HG03064 (cell line): ENCODE measurements at regions not wholly inside any gene's neighbourhood (a gene's known extent, or its start where the extent isn't known, plus 50 kb on each side); places are given as distances from the start of the nearest gene placed in this dataset.
"Not testable (repeated sequence)": the region's sequence is repeated elsewhere in the genome, so short reads cannot be mapped to it uniquely, and the experiment has no call there.

Source experiments
- ATAC-seq: cut with Tn5 transposase; IDR thresholded peaks from one replicate; pipeline ENCODE4 v1.9.1; 2021; ENCODE audit warnings: low read depth; ENCODE audit not compliant: unreplicated experiment

DNA sequence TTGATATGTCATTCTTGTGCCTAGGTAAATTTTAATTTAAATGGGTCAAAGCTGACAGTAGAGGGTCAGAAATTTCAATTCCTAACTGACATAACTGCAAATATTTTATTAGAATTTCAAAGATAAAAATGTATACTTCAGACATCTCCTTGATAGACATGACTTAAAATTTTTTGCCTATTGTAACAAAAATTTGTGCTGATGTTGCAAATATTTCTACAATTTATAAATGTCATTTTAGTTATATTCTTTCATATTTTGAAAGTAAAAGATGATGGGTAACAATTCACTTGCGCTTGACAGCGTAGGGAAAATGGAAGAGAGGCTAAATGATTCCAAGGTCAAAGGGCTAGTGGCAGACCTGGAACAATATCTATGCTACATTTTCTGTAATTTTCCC lies 220.3 kb upstream of the ST8SIA4 start:
- ATAC-seq, result no peak

DNA sequence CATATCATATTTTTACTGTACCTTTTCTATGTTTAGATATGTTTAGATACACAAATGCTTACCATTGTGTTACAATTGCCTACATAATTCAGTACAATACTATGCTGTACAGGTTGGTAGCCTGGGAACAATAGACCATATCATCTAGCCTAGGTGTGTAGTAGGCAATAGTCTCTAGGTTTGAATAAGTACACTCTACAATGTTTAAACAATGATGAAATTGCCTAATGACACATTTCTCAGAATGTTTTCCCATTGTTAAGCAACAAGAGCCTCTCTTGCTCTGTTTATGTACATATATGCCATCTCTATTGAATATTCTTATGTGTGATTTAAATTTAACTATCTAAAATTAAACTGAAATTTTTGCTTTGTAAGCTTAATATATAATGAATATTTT lies 209.6 kb upstream of the ST8SIA4 start:
- no peak for ATAC-seq

DNA sequence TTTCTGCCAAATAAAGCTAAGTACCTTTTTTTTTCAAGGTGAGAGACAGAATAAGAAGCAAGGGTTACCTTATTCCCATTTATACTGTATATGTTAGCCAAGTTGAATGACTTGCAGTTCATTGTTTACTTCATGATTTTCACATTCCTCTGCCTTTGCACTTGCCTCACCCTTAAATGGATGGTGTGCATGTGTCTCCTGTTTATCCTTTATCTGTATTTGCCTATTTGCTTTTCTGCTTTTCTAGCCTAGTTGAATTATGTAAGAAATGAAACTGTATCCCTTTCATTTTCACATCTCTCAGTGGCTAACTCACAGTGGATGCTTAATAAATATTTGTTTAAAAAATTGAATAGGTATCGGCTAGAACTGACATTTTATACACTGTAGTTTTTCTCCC lies 200.8 kb upstream of the ST8SIA4 start:
- ATAC-seq, result no peak

DNA sequence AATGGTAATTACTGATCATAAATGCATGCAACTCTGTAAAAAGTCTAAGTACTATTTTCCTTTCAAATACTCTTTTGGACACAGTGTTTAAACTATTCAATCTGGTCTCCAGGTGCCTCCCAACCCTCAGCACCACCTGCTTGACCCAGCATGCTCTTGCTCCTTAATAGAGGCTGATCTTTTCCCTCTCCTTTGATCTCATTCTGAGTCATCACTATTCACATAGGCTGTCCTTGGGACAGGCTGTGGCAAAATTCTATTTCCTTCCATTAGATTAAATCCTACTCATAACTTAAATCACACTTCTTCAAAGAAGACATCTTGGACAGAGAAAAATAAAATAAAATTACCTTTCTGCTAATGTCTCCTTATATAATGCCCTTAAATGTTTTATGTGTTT lies 199.4 kb upstream of the ST8SIA4 start:
- ATAC-seq, result no peak

DNA sequence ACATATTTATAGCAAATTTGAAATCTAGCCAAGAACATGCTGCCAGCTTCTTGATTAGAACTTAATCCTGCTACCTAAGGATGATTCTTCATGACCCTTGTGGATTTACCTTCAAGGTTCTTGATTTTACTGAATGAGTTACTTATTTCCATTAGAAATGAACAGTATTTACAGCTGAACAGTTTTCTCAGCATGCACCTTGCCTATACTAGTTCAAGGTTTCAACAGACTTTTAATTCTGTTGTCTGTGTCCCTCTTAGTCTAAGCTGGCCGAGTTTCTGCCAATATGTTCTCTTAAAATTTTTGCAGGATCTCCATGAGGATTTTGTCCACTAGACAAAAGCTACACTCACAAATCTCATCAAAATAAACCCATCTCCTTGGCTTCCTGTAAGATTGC lies 188.8 kb upstream of the ST8SIA4 start:
- no peak for ATAC-seq

DNA sequence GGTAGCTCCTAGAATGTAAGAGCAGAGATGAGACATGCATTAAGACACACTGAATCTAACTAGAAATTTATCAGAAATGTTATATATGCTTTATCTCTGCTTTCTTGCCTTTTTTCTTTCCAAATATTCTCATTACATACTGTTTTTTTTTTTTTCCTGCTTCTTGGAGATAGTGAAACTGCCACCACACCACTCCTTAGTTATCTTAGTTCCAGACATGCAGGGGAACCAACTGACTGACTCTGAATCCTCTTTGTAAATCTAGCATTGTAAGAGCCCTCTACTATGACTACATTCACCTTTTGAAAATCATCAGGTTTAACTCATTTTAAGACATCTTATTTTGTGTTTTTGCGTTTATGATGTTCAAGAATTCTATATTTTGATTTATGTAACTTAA lies 181.3 kb upstream of the ST8SIA4 start:
- ATAC-seq, result no peak

DNA sequence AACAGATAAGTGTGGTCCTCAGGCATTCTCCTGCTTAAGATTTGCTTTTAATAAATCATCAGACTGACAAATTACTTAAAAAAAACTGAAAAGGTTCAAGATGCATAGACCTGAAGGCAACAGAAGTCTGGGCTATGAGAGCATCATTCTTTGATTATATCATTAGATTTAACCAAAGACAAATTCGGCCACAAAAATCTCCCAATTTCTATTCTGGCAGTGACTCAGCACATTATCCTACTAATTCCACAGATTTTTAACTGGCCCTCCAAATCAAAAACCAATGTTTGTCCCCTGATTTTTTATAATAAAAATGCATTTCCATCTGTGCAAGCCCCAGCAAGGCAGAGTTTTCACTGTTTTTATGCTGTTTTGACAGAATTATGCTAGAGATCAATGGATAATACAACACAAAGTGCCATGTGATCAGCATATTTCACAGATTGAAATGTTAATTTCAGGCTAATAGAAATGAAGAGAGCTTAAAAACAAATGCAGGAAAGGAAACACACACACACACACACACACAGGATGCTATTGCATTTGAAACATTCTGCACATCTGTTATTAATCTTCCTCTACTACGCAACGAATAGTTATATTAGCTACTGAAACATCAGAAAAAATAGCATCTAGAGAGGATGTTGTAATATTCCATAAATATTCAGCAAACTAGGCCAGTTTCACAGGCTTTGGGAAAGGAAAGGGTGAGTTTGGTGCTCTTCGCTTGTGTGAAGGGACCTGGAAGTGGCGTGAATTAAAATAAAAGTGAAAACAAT lies 177.6 kb upstream of the ST8SIA4 start:
- ATAC-seq, result no peak

DNA sequence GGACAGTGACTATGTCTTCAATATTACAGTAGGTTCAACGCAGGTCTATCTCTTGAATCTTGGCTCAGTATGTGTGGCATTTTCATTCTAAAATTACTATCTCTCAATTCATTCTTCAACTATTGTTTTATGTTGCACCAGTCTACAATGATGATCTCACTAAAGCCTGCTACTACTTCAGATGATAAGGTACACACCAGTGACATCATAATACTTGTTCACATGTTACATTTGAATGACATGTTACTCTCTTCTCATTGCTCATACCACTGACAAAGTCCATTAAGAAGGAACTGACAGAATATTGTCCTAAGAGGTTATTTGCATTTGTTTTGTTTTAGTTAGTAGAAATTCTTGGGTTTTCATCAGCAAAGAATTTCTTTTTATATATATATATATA lies 165.2 kb upstream of the ST8SIA4 start:
- ATAC-seq, result no peak

DNA sequence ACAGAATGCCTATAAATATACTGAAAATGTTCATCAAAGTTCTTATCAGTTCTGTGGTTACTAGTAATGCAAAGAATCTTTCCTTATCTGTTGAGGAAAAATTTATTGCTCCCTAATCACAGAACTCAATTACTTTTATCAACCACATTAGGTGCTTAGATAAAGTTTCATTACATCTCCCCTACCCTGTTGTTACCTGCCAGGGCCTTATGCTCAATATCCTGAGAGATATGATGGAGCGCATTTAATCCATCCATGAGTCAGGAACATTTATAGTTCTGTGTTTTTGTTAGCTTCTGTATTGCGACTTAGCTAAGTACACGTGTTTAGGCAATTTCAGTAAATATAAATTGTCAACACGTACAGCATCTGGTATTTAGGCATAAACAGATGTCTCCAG lies 164.3 kb upstream of the ST8SIA4 start:
- ATAC-seq, result no peak

DNA sequence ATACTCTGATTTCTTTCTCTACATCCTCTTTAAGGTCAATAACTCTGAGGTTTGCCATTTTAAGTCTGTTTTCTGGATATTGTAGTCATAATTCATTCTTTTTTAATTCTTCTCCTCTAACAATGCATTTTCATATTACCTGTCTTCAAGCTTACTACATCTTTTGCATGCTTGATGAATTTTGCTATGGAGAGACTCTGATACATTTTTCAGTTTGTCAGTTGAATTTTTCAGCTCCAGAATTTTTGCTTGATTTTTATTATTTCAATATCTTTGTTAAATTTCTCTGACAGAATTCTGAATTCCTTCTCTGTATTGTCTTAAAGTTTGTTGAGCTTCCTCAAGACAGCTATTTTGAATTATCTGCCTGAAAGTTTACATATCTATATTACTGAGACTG lies 159.8 kb upstream of the ST8SIA4 start:
- no peak for ATAC-seq

DNA sequence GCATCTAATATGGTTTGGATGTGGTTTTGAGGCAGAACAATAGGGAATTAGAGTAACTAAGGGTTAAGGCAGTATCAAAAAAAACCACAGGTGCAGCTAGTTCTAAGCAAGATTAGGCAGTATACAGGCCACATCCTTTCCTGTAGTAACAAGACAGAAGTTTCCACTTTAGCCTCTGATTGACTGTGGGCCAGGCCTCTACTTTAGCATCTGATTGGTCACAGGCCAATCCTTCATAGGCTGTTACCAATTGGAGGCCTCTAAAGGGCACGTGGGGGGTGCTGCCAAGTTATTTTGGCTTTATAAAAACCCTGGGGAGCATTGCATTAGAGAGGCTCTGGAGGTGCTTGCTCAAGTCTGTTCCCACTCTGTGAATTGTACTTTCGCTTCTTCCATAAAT lies 144.1 kb upstream of the ST8SIA4 start:
- no peak for ATAC-seq

DNA sequence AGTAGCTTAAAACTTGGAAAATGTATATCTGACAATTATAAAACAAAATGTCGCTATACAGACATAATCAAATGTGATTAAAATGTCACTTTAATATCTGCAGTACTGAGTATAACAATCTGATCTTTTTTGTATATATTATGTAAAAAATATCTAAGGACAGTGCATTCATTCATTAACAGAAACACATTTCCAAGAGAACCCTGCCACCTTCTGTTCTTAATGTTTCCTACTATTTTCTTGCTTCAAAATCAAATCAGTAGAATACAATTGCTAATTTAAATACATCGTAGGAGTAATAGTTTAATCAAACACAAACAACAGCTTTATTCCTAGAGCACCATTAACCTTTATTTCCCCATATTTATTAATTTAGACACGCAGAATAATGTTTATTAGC lies 142.6 kb upstream of the ST8SIA4 start:
- no peak for ATAC-seq

DNA sequence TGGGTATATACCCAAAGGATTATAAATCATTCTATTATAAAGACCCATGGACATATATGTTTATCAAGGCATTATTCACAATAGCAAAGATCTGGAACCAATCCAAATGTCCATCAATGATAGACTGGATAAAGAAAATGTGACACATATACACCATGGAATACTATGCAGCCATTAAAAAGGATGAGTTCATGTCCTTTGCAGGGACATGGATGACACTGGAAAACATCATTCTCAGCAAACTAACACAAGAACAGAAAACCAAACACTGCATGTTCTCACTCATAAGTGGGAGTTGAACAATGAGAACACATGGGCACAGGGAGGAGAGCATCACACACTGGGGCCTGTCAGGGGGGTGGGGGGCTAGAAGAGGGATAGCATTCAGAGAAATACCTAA lies 136.9 kb upstream of the ST8SIA4 start:
- not testable (repeated sequence) for ATAC-seq

DNA sequence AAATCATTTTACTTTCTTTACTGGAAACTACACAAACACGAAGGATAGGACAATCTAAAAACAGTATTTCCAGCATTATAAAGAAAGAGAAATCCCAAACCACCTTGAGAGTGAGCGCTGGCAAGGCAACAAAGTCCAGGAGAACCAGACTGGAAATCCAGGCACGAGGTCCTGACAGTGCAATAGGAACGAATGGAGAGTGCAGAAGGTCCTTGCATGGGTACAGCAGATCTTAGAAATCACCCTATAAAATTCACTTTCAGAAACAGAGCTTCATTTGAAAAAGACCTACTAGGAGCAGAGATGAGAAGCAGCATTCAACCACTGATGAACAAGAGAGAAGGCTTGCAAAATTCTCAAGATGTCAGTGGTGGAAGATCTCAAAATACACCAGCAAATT lies 133.7 kb upstream of the ST8SIA4 start:
- ATAC-seq, result no peak

DNA sequence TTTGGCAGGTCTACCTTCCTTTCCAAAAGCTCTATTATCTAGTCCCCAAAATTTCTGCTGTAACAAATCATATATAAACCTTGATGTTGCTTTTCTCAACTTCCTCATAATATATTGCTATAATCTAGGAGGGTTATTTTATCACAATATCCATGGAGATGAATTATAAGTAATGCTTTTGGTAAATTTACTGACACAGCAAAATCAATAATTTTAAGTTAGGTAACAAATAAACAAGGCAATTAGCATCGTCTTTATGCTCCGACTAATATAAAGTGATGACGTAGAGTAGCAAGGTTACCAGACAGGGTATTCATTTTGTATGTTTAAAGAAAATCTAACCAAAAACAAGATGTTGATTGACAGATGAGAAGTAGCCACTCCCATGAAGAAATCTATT lies 132.3 kb upstream of the ST8SIA4 start:
- no peak for ATAC-seq

DNA sequence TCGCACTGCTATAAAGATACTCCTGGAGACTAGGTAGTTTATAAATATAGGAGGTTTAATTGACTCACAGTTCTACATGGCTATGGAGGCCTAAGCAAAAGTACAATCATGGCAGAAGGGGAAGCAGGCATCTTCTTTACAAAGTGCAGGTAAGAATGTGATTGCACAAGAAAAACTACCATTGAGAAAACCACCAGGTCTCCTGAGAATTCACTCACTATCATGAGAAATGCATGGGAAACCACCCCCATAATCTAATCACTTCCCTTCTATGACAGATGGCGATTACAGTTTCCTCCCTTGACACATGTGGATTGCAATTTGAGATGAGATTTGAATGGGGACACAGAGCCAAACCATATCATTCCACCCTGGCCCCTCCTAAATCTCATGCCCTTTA lies 121.2 kb upstream of the ST8SIA4 start:
- no peak for ATAC-seq

DNA sequence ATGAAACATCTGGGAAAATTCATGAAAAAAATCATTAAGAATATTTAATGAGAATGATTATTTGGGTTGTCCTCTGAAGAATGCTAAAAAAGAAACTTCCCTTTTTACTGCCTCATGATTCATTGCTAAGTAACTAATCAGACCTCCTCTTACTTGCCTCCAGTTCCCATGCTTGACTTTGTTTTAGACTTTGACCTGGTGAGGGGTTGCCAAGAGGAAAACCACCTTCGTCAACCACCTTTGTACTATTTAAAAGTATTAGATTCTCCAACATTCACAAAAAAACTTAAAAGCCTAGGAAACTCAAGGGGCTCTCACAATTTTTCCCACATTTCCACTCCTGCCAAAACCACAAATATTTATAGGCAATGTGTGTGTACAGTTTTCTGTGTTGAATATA lies 115.2 kb upstream of the ST8SIA4 start:
- ATAC-seq, result no peak

DNA sequence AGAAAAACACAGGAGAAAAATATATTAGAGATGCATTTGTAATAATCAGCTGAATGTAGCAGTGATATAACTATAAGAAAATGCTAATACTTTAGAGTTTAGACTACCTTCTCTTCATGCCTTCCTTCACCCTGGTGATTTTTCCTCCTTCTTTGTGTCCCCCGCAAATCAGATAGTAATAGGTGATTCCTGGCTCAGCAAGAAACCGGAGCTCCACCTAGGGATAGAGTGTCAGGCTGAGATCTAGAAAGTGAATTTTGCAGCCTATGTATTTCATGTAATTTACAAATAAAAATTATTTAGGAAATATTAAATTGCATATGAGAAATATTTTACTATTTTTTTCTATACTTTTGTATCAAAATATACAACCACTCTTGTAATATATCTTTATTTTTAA lies 109.8 kb upstream of the ST8SIA4 start:
- no peak for ATAC-seq

DNA sequence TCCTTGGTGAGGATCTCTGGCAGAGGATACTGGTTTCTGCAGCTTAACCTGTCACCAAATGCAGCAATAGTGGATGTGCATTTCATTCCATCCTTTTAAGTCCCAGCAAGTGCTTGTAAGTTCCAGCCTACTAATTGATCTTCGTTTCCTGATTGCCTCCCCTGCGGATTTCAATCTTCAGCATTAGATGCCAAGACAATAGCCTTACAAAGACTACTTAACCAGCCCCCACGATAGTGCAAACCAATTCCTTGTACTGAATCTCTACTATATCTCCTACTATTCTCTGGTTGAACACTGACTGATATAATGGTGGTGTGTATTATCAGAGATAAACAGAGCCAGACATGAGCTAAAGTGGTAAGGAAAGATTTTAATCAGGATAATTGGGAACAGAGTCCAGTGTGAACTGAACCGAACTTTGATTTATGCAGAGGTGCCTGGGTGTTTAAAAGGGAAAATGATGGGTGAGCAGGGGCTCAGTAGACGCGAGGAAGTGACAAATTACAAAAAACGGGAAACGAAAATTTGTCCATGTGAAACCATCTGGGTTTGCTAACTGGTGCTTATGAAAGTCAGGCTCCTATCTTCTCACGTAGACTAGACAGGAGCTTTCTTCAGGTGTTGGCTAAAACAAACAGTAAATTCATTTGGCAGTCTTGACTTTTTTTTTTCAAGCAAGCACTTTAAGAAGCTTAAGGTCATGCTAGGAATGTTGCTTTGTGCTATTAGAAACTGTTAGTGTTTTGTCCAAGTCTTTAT lies 106.9 kb upstream of the ST8SIA4 start:
- no peak for ATAC-seq

DNA sequence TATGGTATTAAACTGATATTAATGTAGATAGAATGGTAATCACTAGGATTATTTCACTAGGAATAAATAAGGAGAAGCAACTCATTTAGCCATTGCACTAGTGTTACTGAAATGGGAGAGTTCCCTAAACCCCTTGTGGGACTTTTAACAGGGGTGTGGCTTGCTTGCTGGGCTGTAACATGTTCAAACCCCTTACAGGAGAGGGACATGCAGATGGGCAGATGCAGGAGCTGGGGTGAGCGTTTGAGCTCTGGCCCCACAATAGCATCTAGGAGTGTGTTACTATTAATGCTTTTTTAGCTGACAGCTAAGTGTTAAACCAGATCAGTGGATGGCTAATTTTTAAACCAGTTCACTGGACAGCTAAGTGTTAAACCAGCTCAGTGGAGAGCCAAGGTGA lies 89.3 kb upstream of the ST8SIA4 start:
- no peak for ATAC-seq

DNA sequence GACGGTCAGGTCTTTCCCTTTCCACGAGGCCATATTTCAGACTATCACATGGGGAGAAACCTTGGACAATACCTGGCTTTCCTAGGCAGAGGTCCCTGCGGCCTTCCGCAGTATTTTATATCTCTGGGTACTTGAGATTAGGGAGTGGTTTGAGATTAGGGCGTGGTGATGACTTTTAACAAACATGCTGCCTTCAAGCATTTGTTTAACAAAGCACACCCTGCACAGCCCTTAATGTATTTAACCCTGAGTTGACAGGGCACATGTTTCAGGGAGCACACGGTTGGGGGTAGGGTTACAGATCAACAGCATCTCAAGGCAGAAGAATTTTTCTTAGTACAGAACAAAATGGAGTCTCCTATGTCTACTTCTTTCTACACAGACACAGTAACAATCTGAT lies 80.5 kb upstream of the ST8SIA4 start:
- ATAC-seq, result not testable (repeated sequence)

DNA sequence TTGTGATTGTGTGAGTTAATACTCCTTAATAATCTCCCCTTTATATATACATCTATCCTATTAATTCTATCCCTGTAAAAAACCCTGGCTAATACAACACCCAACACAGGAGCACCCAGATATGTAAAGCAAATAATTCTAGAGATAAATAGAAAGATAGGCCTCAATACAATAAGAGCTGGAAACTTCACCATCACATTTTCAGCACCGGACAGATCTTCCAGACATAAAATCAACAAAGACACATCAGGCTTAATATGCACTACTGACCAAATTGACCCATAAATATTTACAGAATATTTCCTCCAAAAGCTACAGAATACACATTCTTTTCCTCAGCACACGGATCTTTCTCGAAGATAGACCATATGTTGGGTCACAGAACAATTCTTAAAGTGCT lies 71.0 kb upstream of the ST8SIA4 start:
- no peak for ATAC-seq
